ENCODE measurements at regions not wholly inside any gene's neighbourhood (a gene's known extent, or its start where the extent isn't known, plus 50 kb on each side); places are given as distances from the start of the nearest gene placed in this dataset.

GRCh38 chr11:13207665-13208594, 69.7 kb upstream of the BMAL1 start (continued):
- 0 out of 2 replicates have a peak, but pooled peaks have one; percentile 7 for TF ChIP-seq CREM (IDR thresholded peaks at IDR 0.05; ENCODE audit: low read depth)
- TF ChIP-seq MEIS2 (IDR thresholded peaks at IDR 0.05; ENCODE audit: partially characterized antibody): peak; percentile 75
- TF ChIP-seq ZNF175 (CRISPR knock-in tag; IDR thresholded peaks at IDR 0.05; ENCODE audit: low read depth): no peak
- peak; percentile 73; the same call in 1 of the 2 replicates for TF ChIP-seq NBN (IDR thresholded peaks at IDR 0.05; ENCODE audit: low read depth)
- TF ChIP-seq NCOR1 (IDR thresholded peaks at IDR 0.05): peak; percentile 25; the same call in 1 of the 2 replicates
- peak; percentile 93 for TF ChIP-seq SOX6 (IDR thresholded peaks at IDR 0.05)
- TF ChIP-seq ZC3H8 (IDR thresholded peaks at IDR 0.05): no peak
- TF ChIP-seq FOSL1 (tag; conservative IDR thresholded peaks at IDR 0.05): peak; percentile 98
- 0 out of 2 replicates have a peak, but pooled peaks have one; percentile 15 for TF ChIP-seq ZBTB40 (IDR thresholded peaks at IDR 0.05)
- no peak for TF ChIP-seq ZBTB40 (CRISPR knock-in tag; IDR thresholded peaks at IDR 0.05)
- TF ChIP-seq BRD4 (IDR thresholded peaks at IDR 0.05): no peak
- TF ChIP-seq TAL1 (IDR thresholded peaks at IDR 0.05): peak; percentile 60
- 0 out of 2 replicates have a peak, but pooled peaks have one; percentile 13 for TF ChIP-seq PKNOX1 (IDR thresholded peaks at IDR 0.05)
- TF ChIP-seq MBD1 (CRISPR knock-in tag; IDR thresholded peaks at IDR 0.05): no peak
- peak; percentile 77 for TF ChIP-seq CEBPG (CRISPR knock-in tag; IDR thresholded peaks at IDR 0.05)
- peak; percentile 98 to 99 for TF ChIP-seq CEBPG (tag; conservative IDR thresholded peaks at IDR 0.05 in 1 of 2, IDR thresholded peaks at IDR 0.05 in 1 of 2)
- peak; percentile 70; the same call in 1 of the 2 replicates for TF ChIP-seq LEF1 (IDR thresholded peaks at IDR 0.05)
